ENCODE measurements at regions not wholly inside any gene's neighbourhood (a gene's known extent, or its start where the extent isn't known, plus 50 kb on each side); places are given as distances from the start of the nearest gene placed in this dataset.
"Not testable (repeated sequence)": the region's sequence is repeated elsewhere in the genome, so short reads cannot be mapped to it uniquely, and the experiment has no call there.

GRCh38 chr11:122401581-122401980 lies 253.9 kb upstream of the UBASH3B start:
- DNase-seq (ENCODE audit: low spot score): not testable (repeated sequence)

- no peak for DNase-seq (ENCODE audit: low spot score)
Observed at GRCh38 chr11:122399375-122399774, 256.1 kb upstream of the UBASH3B start.

GRCh38 chr11:122398851-122399250 lies 256.7 kb upstream of the UBASH3B start:
- DNase-seq (ENCODE audit: low spot score): no peak

GRCh38 chr11:122398167-122398566 lies 257.4 kb upstream of the UBASH3B start:
- no peak for DNase-seq (ENCODE audit: low spot score)

- no peak for DNase-seq (ENCODE audit: low spot score)
Observed at GRCh38 chr11:122395282-122395681, 260.2 kb upstream of the UBASH3B start.

- DNase-seq (ENCODE audit: low spot score): no peak
Observed at GRCh38 chr11:122394313-122394712, 261.2 kb upstream of the UBASH3B start.

GRCh38 chr11:122393209-122393860 lies 262.2 kb upstream of the UBASH3B start:
- no peak for DNase-seq (ENCODE audit: low spot score)

- DNase-seq (ENCODE audit: low spot score): no peak
Observed at GRCh38 chr11:122392508-122392907, 263.0 kb upstream of the UBASH3B start.

- no peak for DNase-seq (ENCODE audit: low spot score)
Observed at GRCh38 chr11:122391049-122391448, 264.5 kb upstream of the UBASH3B start.

GRCh38 chr11:122383186-122383585 lies 267.2 kb upstream of the BLID start:
- DNase-seq (ENCODE audit: low spot score): no peak

GRCh38 chr11:122375687-122376399 lies 259.8 kb upstream of the BLID start:
- no peak for DNase-seq (ENCODE audit: low spot score)

- no peak for DNase-seq (ENCODE audit: low spot score)
Observed at GRCh38 chr11:122368796-122369195, 252.8 kb upstream of the BLID start.

- no peak for DNase-seq (ENCODE audit: low spot score)
Observed at GRCh38 chr11:122367809-122368231, 251.8 kb upstream of the BLID start.

GRCh38 chr11:122365610-122366360 lies 249.8 kb upstream of the BLID start:
- DNase-seq (ENCODE audit: low spot score): no peak

- no peak for DNase-seq (ENCODE audit: low spot score)
Observed at GRCh38 chr11:122363296-122363695, 247.3 kb upstream of the BLID start.

- no peak for DNase-seq (ENCODE audit: low spot score)
Observed at GRCh38 chr11:122362381-122362780, 246.4 kb upstream of the BLID start.

- DNase-seq (ENCODE audit: low spot score): no peak
Observed at GRCh38 chr11:122360875-122361274, 244.9 kb upstream of the BLID start.

GRCh38 chr11:122359081-122359571 lies 243.1 kb upstream of the BLID start:
- DNase-seq (ENCODE audit: low spot score): no peak

GRCh38 chr11:122358292-122358691 lies 242.3 kb upstream of the BLID start:
- no peak for DNase-seq (ENCODE audit: low spot score)

GRCh38 chr11:122355968-122356367 lies 240.0 kb upstream of the BLID start:
- DNase-seq (ENCODE audit: low spot score): no peak

- no peak for DNase-seq (ENCODE audit: low spot score)
Observed at GRCh38 chr11:122354025-122354697, 238.1 kb upstream of the BLID start.

GRCh38 chr11:122353561-122353960 lies 237.5 kb upstream of the BLID start:
- no peak for DNase-seq (ENCODE audit: low spot score)

All from mesenteric fat pad (tissue), 1 donor.